OCI-LY3 (cell line): ENCODE measurements at regions not wholly inside any gene's neighbourhood (a gene's known extent, or its start where the extent isn't known, plus 50 kb on each side); places are given as distances from the start of the nearest gene placed in this dataset.

Experiments used
- H2AFZ ChIP-seq: fragments of 200-600, 300-600 bp; shearing (Covaris generic); 2 replicates; pipeline ENCODE4 v1.6.0; 2014; ENCODE audit warnings: antibody characterized with exemption, low read depth, low read length
- H3K27ac ChIP-seq: fragments of 200-600, 300-600 bp; sonication (generic); 2 replicates; pipeline ENCODE4 v1.5.1; 2014; ENCODE audit warnings: mild to moderate bottlenecking, low read length, moderate library complexity, mixed read lengths
- H3K27me3 ChIP-seq: fragments of 200-600, 300-600 bp; sonication (generic); 2 replicates; pipeline ENCODE4 v1.6.1; 2014; ENCODE audit warnings: low read depth, low read length, mixed read lengths
- H3K36me3 ChIP-seq: fragments of 200-600, 300-600 bp; sonication (generic); replicated peaks from 2 replicates; pipeline ENCODE3; 2014; ENCODE audit warnings: low read depth, low read length, mixed read lengths
- H3K4me1 ChIP-seq: fragments of 300-600, 200-600 bp; sonication (generic); 2 replicates; pipeline ENCODE4 v1.6.1; 2014; ENCODE audit warnings: low read length, mixed read lengths
- H3K4me2 ChIP-seq: fragments of 200-600, 300-600 bp; sonication (generic); 2 replicates; pipeline ENCODE4 v1.6.1; 2014; ENCODE audit warnings: low read length, mixed read lengths
- H3K4me3 ChIP-seq: fragments of 300-600, 200-600 bp; sonication (generic); 2 replicates; pipeline ENCODE4 v1.5.1; 2014; ENCODE audit warnings: antibody characterized with exemption, mild to moderate bottlenecking, low read length, moderate library complexity
- H3K79me2 ChIP-seq: fragments of 300-600, 200-600 bp; shearing (Covaris generic); 2 replicates; pipeline ENCODE4 v1.6.1; 2014; ENCODE audit warnings: mild to moderate bottlenecking, low read length, mixed read lengths
- H3K9ac ChIP-seq: fragments of 300-600, 200-600 bp; shearing (Covaris generic); 2 replicates; pipeline ENCODE4 v1.6.0; 2014; ENCODE audit warnings: mild to moderate bottlenecking, low read length, moderate library complexity
- H3K9me3 ChIP-seq: fragments of 200-600, 300-600 bp; shearing (Covaris generic); 2 replicates; pipeline ENCODE4 v1.6.1; 2014; ENCODE audit warnings: low read length, mixed read lengths; ENCODE audit not compliant: insufficient read depth
- H4K20me1 ChIP-seq: fragments of 200-600, 300-600 bp; sonication (generic); 2 replicates; pipeline ENCODE4 v1.6.1; 2016; ENCODE audit warnings: low read length, mixed read lengths; ENCODE audit not compliant: insufficient read depth
- EZH2phosphoT487 ChIP-seq: fragments of 200-600 bp; shearing (Covaris generic); IDR thresholded peaks from 2 replicates; pipeline ENCODE4 v1.6.1; 2018; ENCODE audit warnings: antibody characterized with exemption, mixed run types, low read depth
- TF ChIP-seq, protein P1 (sequence below): fragments of 200-600, 300-600 bp; sonication (generic); IDR thresholded peaks from 2 replicates; pipeline ENCODE4 v1.5.1; 2014; ENCODE audit warnings: antibody characterized with exemption, low read length, low read depth

DNA sequence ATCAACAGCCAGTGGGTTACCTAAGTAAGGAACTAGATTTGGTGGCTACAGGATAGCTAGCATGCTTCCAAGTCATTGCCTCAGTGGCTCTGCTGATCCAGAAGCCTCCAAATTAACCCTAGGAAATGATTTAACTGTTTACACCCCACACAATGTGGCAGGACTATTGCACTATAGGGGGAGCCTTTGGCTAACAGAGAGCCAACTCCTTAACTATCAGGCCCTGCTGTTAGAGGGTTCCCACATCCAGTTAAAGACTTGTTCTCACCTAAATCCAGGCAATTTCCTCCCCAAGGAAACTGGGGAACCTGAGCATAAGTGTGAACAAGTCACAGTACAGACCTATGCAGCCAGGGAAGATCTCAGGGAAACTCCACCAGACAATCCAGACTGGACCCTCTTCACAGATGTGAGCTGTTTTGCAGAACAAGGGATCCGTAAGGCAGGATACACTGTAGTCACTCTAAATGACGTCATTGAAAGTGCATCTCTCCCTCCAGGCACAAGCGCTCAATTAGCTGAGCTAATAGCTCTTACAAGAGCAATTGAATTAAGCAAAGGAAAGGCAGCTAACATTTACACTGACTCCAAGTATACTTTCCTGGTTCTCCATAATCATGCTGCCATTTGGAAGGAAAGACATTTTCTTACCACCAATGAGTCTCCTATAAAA, 185.3 kb upstream of the SPOCK3 start:
- H3K36me3 ChIP-seq, result no peaks in the 10 kb centered on the region
- no peak overlapping the region for H2AFZ ChIP-seq
- H3K27ac ChIP-seq, result no peak overlapping the region
- H3K9me3 ChIP-seq, result no peaks in the 10 kb centered on the region
- no peak overlapping the region for H3K4me2 ChIP-seq
- H3K27me3 ChIP-seq, result no peaks in the 10 kb centered on the region
- no peaks in the 10 kb centered on the region for H3K4me1 ChIP-seq
- TF ChIP-seq, protein P1, sequence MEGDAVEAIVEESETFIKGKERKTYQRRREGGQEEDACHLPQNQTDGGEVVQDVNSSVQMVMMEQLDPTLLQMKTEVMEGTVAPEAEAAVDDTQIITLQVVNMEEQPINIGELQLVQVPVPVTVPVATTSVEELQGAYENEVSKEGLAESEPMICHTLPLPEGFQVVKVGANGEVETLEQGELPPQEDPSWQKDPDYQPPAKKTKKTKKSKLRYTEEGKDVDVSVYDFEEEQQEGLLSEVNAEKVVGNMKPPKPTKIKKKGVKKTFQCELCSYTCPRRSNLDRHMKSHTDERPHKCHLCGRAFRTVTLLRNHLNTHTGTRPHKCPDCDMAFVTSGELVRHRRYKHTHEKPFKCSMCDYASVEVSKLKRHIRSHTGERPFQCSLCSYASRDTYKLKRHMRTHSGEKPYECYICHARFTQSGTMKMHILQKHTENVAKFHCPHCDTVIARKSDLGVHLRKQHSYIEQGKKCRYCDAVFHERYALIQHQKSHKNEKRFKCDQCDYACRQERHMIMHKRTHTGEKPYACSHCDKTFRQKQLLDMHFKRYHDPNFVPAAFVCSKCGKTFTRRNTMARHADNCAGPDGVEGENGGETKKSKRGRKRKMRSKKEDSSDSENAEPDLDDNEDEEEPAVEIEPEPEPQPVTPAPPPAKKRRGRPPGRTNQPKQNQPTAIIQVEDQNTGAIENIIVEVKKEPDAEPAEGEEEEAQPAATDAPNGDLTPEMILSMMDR, result no peak
- no peak for TF ChIP-seq EZH2phosphoT487
- no peaks in the 10 kb centered on the region for H3K79me2 ChIP-seq
- H4K20me1 ChIP-seq, result no peaks in the 10 kb centered on the region
- no peak overlapping the region for H3K4me3 ChIP-seq
- H3K9ac ChIP-seq, result no peak overlapping the region

DNA sequence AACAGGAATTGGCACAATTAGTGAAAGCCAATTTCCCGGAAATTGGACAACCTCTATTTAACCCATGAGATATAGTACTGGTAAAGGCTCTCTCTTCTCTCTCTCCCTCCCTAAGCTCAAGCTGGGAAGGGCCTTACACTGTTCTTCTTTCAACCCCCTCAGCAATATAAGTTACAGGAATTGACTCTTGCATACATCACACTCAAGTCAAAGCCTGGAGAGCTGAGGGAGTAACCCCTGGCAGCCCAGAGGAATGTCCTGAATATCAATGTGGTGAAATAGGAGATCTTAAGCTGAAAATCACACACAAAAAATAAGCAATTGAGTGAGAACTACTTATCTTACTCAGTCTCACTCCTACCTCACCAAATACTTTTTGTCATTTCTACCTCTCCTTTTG, 186.9 kb upstream of the SPOCK3 start:
- TF ChIP-seq EZH2phosphoT487, result no peak
- TF ChIP-seq, protein P1, result no peak
- H3K9ac ChIP-seq, result no peak overlapping the region
- H3K79me2 ChIP-seq, result no peaks in the 10 kb centered on the region
- H3K4me3 ChIP-seq, result no peak overlapping the region
- no peaks in the 10 kb centered on the region for H3K9me3 ChIP-seq
- H3K27me3 ChIP-seq, result no peaks in the 10 kb centered on the region
- no peak overlapping the region for H2AFZ ChIP-seq
- no peak overlapping the region for H3K27ac ChIP-seq
- no peaks in the 10 kb centered on the region for H3K4me1 ChIP-seq
- H3K36me3 ChIP-seq, result no peaks in the 10 kb centered on the region
- no peaks in the 10 kb centered on the region for H4K20me1 ChIP-seq
- no peak overlapping the region for H3K4me2 ChIP-seq

DNA sequence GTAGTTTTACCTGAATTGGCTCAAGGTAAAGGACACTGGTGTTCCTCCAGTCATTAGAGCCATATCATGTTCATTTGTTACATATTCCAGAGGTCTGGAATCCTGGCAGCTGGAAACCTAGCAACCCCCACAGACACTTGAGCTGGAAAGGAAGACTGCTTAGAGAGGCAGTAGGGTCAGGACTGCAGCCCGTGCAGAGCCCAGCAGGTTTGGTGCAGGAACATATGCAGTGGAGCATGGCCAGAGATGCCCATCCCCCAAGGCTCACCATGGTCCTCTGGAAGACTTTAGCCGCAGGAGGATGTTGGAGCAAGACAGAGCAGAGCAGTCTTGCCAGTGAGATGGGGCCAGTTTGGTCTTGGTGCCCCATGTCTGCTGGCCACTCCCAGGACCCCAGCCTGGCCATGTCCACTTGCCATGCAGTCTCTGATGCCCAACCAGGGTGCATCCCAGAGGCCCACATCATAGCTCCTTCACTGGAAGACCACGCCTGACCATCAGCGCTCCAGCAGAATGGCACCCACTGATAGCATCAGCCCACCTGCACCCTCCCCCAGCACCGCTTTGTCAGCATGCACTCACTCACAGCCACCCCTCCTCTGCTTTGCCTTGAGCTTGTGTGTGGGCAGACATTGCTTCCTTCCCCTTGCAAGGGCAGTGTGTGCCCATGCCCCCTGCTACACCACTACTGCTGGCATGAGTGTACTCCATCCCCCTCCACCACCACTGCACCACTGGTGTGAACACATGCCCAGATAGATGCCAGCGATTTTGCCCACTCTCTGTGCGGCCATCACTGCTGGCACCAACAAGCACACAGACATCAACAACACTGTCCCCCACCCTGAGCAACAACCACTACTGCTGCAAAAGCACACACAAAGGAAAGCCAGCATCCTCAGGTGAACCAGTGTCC, 190.3 kb upstream of the SPOCK3 start:
- Histone ChIP-seq H3K4me2 (no peak overlapping the region), H3K79me2 (no peaks in the 10 kb centered on the region), H3K36me3 (no peaks in the 10 kb centered on the region), H3K9ac (no peak overlapping the region), H3K9me3 (no peaks in the 10 kb centered on the region), H3K27ac (no peak overlapping the region), H3K27me3 (no peaks in the 10 kb centered on the region), H2AFZ (no peak overlapping the region), H3K4me3 (no peak overlapping the region), H3K4me1 (no peaks in the 10 kb centered on the region), H4K20me1 (no peaks in the 10 kb centered on the region)
- TF ChIP-seq EZH2phosphoT487, result no peak
- TF ChIP-seq, protein P1, result no peak

DNA sequence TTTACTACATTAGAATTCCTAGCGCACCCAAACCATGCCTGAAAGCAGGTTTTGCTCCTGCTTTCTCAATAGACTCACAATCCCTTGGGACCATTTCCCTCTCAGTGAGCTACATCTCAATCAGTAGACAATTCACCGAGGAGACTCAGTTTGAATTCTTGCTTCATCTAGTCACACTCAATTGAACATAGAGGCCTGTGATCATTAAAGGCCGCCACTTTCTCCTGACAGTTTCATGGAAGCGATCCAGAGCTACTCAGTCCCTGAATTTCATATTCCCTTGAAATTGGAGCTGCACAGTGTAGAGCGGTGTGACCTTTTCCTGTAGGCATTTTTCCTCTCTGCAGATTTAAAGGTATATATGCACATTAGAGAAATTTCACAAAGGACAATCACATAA, 193.9 kb upstream of the SPOCK3 start:
- no peaks in the 10 kb centered on the region for H4K20me1 ChIP-seq
- no peak overlapping the region for H3K9ac ChIP-seq
- H3K4me1 ChIP-seq, result no peaks in the 10 kb centered on the region
- no peaks in the 10 kb centered on the region for H3K79me2 ChIP-seq
- no peak overlapping the region for H3K4me2 ChIP-seq
- no peak overlapping the region for H3K27ac ChIP-seq
- H3K4me3 ChIP-seq, result no peak overlapping the region
- H2AFZ ChIP-seq, result no peak overlapping the region
- H3K36me3 ChIP-seq, result no peaks in the 10 kb centered on the region
- peaks cover 4% of the 10 kb centered on the region; the same call in 1 of the 2 replicates for H3K9me3 ChIP-seq
- H3K27me3 ChIP-seq, result no peaks in the 10 kb centered on the region
- TF ChIP-seq EZH2phosphoT487, result no peak
- TF ChIP-seq, protein P1, result no peak
